GM12878 (cell line): ENCODE measurements at regions not wholly inside any gene's neighbourhood (a gene's known extent, or its start where the extent isn't known, plus 50 kb on each side); places are given as distances from the start of the nearest gene placed in this dataset.

ENCODE experiments used
- ATAC-seq: fragments of 200-7000 bp; cut with Tn5 transposase; 3 replicates; pipeline ENCODE4 v1.9.1; 2020; ENCODE audit warnings: mild to moderate bottlenecking, moderate library complexity
- BruUV-seq: library from RNA; stranded (reverse); fragments of 400-500 nt; replicated peaks from 2 replicates; lab custom pipeline; 2021; lab: Mats Ljungman, UMichigan
- CTCF ChIA-PET: fragments of 300-600 bp; sonication (Branson Sonifier 250); formaldehyde crosslinking; extraction: SDS; loops from one replicate; lab custom pipeline; 2021; ENCODE audit warnings: inconsistent platforms; lab: Yijun Ruan, JAX
- POLR2A ChIA-PET: fragments of 350-600 bp; formaldehyde crosslinking; extraction: SDS; loops from one replicate; lab custom pipeline; 2021; ENCODE audit warnings: inconsistent platforms; lab: Charles Lee
- RAD21 ChIA-PET: fragments of 300-600 bp; sonication (Branson Sonifier 250); formaldehyde crosslinking; loops from one replicate; lab custom pipeline; 2023; ENCODE audit warnings: antibody characterized with exemption; ENCODE audit not compliant: unreplicated experiment; lab: Charles Lee
- SMC1A ChIA-PET: fragments of 300-600 bp; sonication (Branson Sonifier 250); formaldehyde crosslinking; loops from one replicate; lab custom pipeline; 2023; ENCODE audit not compliant: unreplicated experiment, uncharacterized antibody; lab: Charles Lee
- DNase-seq: peaks from one replicate; pipeline ENCODE4 v3.0.0-alpha.2; 2011; ENCODE audit warnings: low read depth, low spot score
- FAIRE-seq: peaks from 3 replicates; lab custom pipeline; 2011; peaks lifted over from hg19 to GRCh38; lab: Jason Lieb, UNC
- H2AFZ ChIP-seq: 2 replicates; pipeline ENCODE4 v1.6.0; 2011; ENCODE audit warnings: low read depth, low read length, control low read depth; ENCODE audit not compliant: control insufficient read depth
- H3K27ac ChIP-seq: 2 replicates; pipeline ENCODE4 v1.5.1; 2011; ENCODE audit warnings: control low read depth; ENCODE audit not compliant: control insufficient read depth, insufficient read depth
- H3K27me3 ChIP-seq, 2 experiments: replicated peaks in 1 of 2; 2 replicates each; pipeline versions ENCODE4 v1.6.0 to v1.6.1; 2011; ENCODE audit warnings: low read length in 1 of 2; ENCODE audit not compliant: control insufficient read depth in 2 of 2, insufficient read depth in 2 of 2
- H3K36me3 ChIP-seq, 2 experiments: 2 replicates each; pipeline ENCODE4 v1.5.1; 2011; ENCODE audit warnings: low read length in 1 of 2; ENCODE audit not compliant: control insufficient read depth in 2 of 2, insufficient read depth in 2 of 2
- H3K4me1 ChIP-seq: 2 replicates; pipeline ENCODE4 v1.6.1; 2011; ENCODE audit warnings: mild to moderate bottlenecking, low read length, moderate library complexity, mixed read lengths; ENCODE audit not compliant: control insufficient read depth, insufficient read depth
- H3K4me2 ChIP-seq: 2 replicates; pipeline ENCODE4 v1.6.0; 2011; ENCODE audit warnings: control low read depth; ENCODE audit not compliant: control insufficient read depth, insufficient read depth
- H3K4me3 ChIP-seq: fragments of 200-600 bp; sonication (generic); 2 replicates; pipeline ENCODE4 v1.5.1; 2016
- H3K79me2 ChIP-seq: 2 replicates; pipeline ENCODE4 v1.6.0; 2011; ENCODE audit warnings: low read length; ENCODE audit not compliant: control insufficient read depth, insufficient read depth
- H3K9ac ChIP-seq: 2 replicates; pipeline ENCODE4 v1.8.0; 2011; ENCODE audit warnings: low read length, control low read depth, mixed read lengths; ENCODE audit not compliant: control insufficient read depth, insufficient read depth
- H3K9me3 ChIP-seq: replicated peaks from 3 replicates; pipeline ENCODE4 v1.5.1; 2011; ENCODE audit warnings: mild to moderate bottlenecking, low read length; ENCODE audit not compliant: control insufficient read depth, insufficient read depth
- H4K20me1 ChIP-seq: 2 replicates; pipeline ENCODE4 v1.6.0; 2011; ENCODE audit not compliant: control insufficient read depth, insufficient read depth
- BHLHE40 ChIP-seq, 2 experiments: fragments of 450-650 bp in 1 of 2; IDR thresholded peaks; 2 replicates each; pipeline ENCODE4 v1.6.1; 2011 to 2017; ENCODE audit warnings: low read depth in 2 of 2, borderline replicate concordance in 1 of 2, improper control_type of control experiment in 1 of 2, low read length in 1 of 2, mild to moderate bottlenecking in 1 of 2
- DPF2 ChIP-seq: fragments of 450-650 bp; IDR thresholded peaks from 2 replicates; pipeline ENCODE4 v1.6.1; 2017; ENCODE audit warnings: mild to moderate bottlenecking
- IKZF2 ChIP-seq, 2 experiments: fragments of 450-650 bp; IDR thresholded peaks; 2 replicates each; pipeline ENCODE4 v1.6.1; 2017; ENCODE audit warnings: mild to moderate bottlenecking in 2 of 2, moderate library complexity in 2 of 2
- NR2C2 ChIP-seq: IDR thresholded peaks from 2 replicates; pipeline ENCODE4 v1.6.1; 2011; ENCODE audit warnings: borderline replicate concordance, low read depth; ENCODE audit not compliant: control insufficient read depth, insufficient read length
- NRF1 ChIP-seq: conservative IDR thresholded peaks from 2 replicates; pipeline ENCODE4 v1.6.1; 2011; ENCODE audit warnings: mild to moderate bottlenecking, low read depth, low read length, improper control_type of control experiment
- SMAD1 ChIP-seq: fragments of 450-650 bp; IDR thresholded peaks from 2 replicates; pipeline ENCODE4 v1.6.1; 2018; ENCODE audit warnings: mild to moderate bottlenecking, low read depth; ENCODE audit not compliant: partially characterized antibody
- SMC3 ChIP-seq: IDR thresholded peaks from 2 replicates; pipeline ENCODE4 v1.6.1; 2011; ENCODE audit warnings: low read length, improper control_type of control experiment, borderline replicate concordance
- SP1 ChIP-seq: IDR thresholded peaks from one replicate; pipeline ENCODE4 v1.6.1; 2011; ENCODE audit warnings: low read depth, low read length
- STAT1 ChIP-seq: fragments of 450-650 bp; conservative IDR thresholded peaks from 2 replicates; pipeline ENCODE4 v1.6.1; 2014; ENCODE audit warnings: antibody characterized with exemption, mild to moderate bottlenecking
- TAF1 ChIP-seq: IDR thresholded peaks from 2 replicates; pipeline ENCODE4 v1.6.1; 2011; ENCODE audit warnings: mild to moderate bottlenecking, low read depth, low read length, borderline replicate concordance
- TCF3 ChIP-seq: IDR thresholded peaks from 2 replicates; pipeline ENCODE4 v1.6.1; 2012; ENCODE audit warnings: low read depth, mild to moderate bottlenecking, low read length, borderline replicate concordance; ENCODE audit not compliant: insufficient read depth
- WRNIP1 ChIP-seq: IDR thresholded peaks from 2 replicates; pipeline ENCODE4 v1.6.1; 2011; ENCODE audit warnings: low read depth, low read length, improper control_type of control experiment, borderline replicate concordance
- ZBTB4 ChIP-seq: fragments of 450-650 bp; formaldehyde crosslinking; IDR thresholded peaks from 2 replicates; pipeline ENCODE4 v1.4.0; 2022; ENCODE audit warnings: mild to moderate bottlenecking, moderate library complexity
- WGBS: methylation state at CpG from one replicate; pipeline ENCODE4 v1.1.6; 2016; ENCODE audit warnings: low lambda C conversion rate; ENCODE audit not compliant: insufficient replicate concordance, insufficient coverage; ENCODE audit errors: missing lambda C conversion rate; 5-methylcytosine and 5-hydroxymethylcytosine counted together
- in situ Hi-C: fragments of 300-500 bp; cut with MboI; formaldehyde crosslinking; loops from 9 replicates; pipeline ENCODE4 v1.14.3; 2018; ENCODE audit warnings: mixed read lengths
- intact Hi-C: fragments of 100-400 bp; cut with micrococcal nuclease; formaldehyde crosslinking; loops from one replicate; pipeline ENCODE4 v1.14.2; 2022; ENCODE audit not compliant: unreplicated experiment
- TF ChIP-seq, protein P1 (sequence below): fragments of 450-650 bp; IDR thresholded peaks from 2 replicates; pipeline ENCODE4 v1.6.1; 2018; ENCODE audit warnings: borderline replicate concordance, mild to moderate bottlenecking; ENCODE audit not compliant: partially characterized antibody
- TF ChIP-seq, protein P2 (sequence below): fragments of 450-650 bp; IDR thresholded peaks from 2 replicates; pipeline ENCODE4 v1.6.1; 2016; ENCODE audit warnings: mild to moderate bottlenecking
- TF ChIP-seq, protein P3 (sequence below): fragments of 450-650 bp; IDR thresholded peaks from 2 replicates; pipeline ENCODE4 v1.6.1; 2017; ENCODE audit warnings: antibody characterized with exemption, mild to moderate bottlenecking, moderate library complexity

- BruUV-seq: no TSS peak
- Histone ChIP-seq H3K79me2 (no peaks in the 10 kb centered on the region), H3K9ac (no peak overlapping the region), H3K27me3 (no peaks in the 10 kb centered on the region), H2AFZ (no peak overlapping the region), H4K20me1 (no peaks in the 10 kb centered on the region), H3K4me2 (no peak overlapping the region), H3K9me3 (no peaks in the 10 kb centered on the region), H3K4me1 (no peaks in the 10 kb centered on the region), H3K27ac (no peak overlapping the region), H3K4me3 (no peak overlapping the region), H3K36me3 (no peaks in the 10 kb centered on the region)
- in situ Hi-C loops: no loop called here
- POLR2A ChIA-PET: no interaction called here
- ATAC-seq: no peak
- SMC1A ChIA-PET: interaction anchor here (1.3 kb wide), 1 partner anchor 259 kb away, joined by 3 read pairs; no protein-coding TSS in a partner anchor
- DNase-seq: no peak
- intact Hi-C loops: no loop called here
- FAIRE-seq: no peak
- WGBS: 61% methylated on average over 2 of the region's 2 CpGs
- TF ChIP-seq NR2C2 (no peak), SMC3 (no peak), ZBTB4 (no peak), WRNIP1 (no peak), SMAD1 (no peak), SP1 (no peak), BHLHE40 (IDR thresholded peaks at IDR 0.05; ENCODE audit: borderline replicate concordance in 1 of 2, low read depth in 2 of 2, low read length in 1 of 2) (no peak), TCF3 (no peak), STAT1 (no peak), TAF1 (no peak), NRF1 (no peak), DPF2 (no peak), IKZF2 (IDR thresholded peaks at IDR 0.05) (no peak)
- TF ChIP-seq, protein P1, sequence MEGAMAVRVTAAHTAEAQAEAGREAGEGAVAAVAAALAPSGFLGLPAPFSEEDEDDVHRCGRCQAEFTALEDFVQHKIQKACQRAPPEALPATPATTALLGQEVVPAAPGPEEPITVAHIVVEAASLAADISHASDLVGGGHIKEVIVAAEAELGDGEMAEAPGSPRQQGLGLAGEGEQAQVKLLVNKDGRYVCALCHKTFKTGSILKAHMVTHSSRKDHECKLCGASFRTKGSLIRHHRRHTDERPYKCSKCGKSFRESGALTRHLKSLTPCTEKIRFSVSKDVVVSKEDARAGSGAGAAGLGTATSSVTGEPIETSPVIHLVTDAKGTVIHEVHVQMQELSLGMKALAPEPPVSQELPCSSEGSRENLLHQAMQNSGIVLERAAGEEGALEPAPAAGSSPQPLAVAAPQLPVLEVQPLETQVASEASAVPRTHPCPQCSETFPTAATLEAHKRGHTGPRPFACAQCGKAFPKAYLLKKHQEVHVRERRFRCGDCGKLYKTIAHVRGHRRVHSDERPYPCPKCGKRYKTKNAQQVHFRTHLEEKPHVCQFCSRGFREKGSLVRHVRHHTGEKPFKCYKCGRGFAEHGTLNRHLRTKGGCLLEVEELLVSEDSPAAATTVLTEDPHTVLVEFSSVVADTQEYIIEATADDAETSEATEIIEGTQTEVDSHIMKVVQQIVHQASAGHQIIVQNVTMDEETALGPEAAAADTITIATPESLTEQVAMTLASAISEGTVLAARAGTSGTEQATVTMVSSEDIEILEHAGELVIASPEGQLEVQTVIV: no peak
- TF ChIP-seq, protein P2, sequence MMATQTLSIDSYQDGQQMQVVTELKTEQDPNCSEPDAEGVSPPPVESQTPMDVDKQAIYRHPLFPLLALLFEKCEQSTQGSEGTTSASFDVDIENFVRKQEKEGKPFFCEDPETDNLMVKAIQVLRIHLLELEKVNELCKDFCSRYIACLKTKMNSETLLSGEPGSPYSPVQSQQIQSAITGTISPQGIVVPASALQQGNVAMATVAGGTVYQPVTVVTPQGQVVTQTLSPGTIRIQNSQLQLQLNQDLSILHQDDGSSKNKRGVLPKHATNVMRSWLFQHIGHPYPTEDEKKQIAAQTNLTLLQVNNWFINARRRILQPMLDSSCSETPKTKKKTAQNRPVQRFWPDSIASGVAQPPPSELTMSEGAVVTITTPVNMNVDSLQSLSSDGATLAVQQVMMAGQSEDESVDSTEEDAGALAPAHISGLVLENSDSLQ: no peak
- TF ChIP-seq, protein P3, sequence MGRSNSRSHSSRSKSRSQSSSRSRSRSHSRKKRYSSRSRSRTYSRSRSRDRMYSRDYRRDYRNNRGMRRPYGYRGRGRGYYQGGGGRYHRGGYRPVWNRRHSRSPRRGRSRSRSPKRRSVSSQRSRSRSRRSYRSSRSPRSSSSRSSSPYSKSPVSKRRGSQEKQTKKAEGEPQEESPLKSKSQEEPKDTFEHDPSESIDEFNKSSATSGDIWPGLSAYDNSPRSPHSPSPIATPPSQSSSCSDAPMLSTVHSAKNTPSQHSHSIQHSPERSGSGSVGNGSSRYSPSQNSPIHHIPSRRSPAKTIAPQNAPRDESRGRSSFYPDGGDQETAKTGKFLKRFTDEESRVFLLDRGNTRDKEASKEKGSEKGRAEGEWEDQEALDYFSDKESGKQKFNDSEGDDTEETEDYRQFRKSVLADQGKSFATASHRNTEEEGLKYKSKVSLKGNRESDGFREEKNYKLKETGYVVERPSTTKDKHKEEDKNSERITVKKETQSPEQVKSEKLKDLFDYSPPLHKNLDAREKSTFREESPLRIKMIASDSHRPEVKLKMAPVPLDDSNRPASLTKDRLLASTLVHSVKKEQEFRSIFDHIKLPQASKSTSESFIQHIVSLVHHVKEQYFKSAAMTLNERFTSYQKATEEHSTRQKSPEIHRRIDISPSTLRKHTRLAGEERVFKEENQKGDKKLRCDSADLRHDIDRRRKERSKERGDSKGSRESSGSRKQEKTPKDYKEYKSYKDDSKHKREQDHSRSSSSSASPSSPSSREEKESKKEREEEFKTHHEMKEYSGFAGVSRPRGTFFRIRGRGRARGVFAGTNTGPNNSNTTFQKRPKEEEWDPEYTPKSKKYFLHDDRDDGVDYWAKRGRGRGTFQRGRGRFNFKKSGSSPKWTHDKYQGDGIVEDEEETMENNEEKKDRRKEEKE: no peak
- CTCF ChIA-PET: no interaction called here
- RAD21 ChIA-PET: no interaction called here
Observed at GRCh38 chr16:77112746-77113145, 78.2 kb upstream of the MON1B start.
